ENCODE measurements at regions not wholly inside any gene's neighbourhood (a gene's known extent, or its start where the extent isn't known, plus 50 kb on each side); places are given as distances from the start of the nearest gene placed in this dataset.
"Not testable (repeated sequence)": the region's sequence is repeated elsewhere in the genome, so short reads cannot be mapped to it uniquely, and the experiment has no call there.

- no peak for DNase-seq (ENCODE audit: low read depth)
Measured at GRCh38 chr4:120005527-120005926, 61.1 kb downstream of the MAD2L1 start.

- DNase-seq (ENCODE audit: low read depth): no peak
Measured at GRCh38 chr4:120005076-120005475, 61.6 kb downstream of the MAD2L1 start.

- no peak for DNase-seq (ENCODE audit: low read depth)
Measured at GRCh38 chr4:120004054-120004453, 62.6 kb downstream of the MAD2L1 start.

GRCh38 chr4:120003193-120003592, 63.5 kb downstream of the MAD2L1 start:
- DNase-seq (ENCODE audit: low read depth): no peak

- DNase-seq (ENCODE audit: low read depth): no peak
Measured at GRCh38 chr4:120001850-120002249, 64.8 kb downstream of the MAD2L1 start.

- no peak for DNase-seq (ENCODE audit: low read depth)
Measured at GRCh38 chr4:120000591-120001296, 65.9 kb downstream of the MAD2L1 start.

GRCh38 chr4:119996024-119996423, 70.6 kb downstream of the MAD2L1 start:
- not testable (repeated sequence) for DNase-seq (ENCODE audit: low read depth)

GRCh38 chr4:119984996-119985395, 81.7 kb downstream of the MAD2L1 start:
- DNase-seq (ENCODE audit: low read depth): peak; percentile 76

- no peak for DNase-seq (ENCODE audit: low read depth)
Measured at GRCh38 chr4:119982756-119983155, 83.9 kb downstream of the MAD2L1 start.

GRCh38 chr4:119980456-119980855, 86.2 kb downstream of the MAD2L1 start:
- no peak for DNase-seq (ENCODE audit: low read depth)

GRCh38 chr4:119977076-119977940, 89.3 kb downstream of the MAD2L1 start:
- DNase-seq (ENCODE audit: low read depth): no peak

- no peak for DNase-seq (ENCODE audit: low read depth)
Measured at GRCh38 chr4:119971431-119972084, 95.1 kb downstream of the MAD2L1 start.

GRCh38 chr4:119962631-119963030, 104.0 kb downstream of the MAD2L1 start:
- DNase-seq (ENCODE audit: low read depth): no peak

GRCh38 chr4:119958983-119959382, 107.7 kb downstream of the MAD2L1 start:
- no peak for DNase-seq (ENCODE audit: low read depth)

- DNase-seq (ENCODE audit: low read depth): no peak
Measured at GRCh38 chr4:119955256-119955655, 111.4 kb downstream of the MAD2L1 start.

GRCh38 chr4:119954487-119954886, 112.2 kb downstream of the MAD2L1 start:
- not testable (repeated sequence) for DNase-seq (ENCODE audit: low read depth)

- no peak for DNase-seq (ENCODE audit: low read depth)
Measured at GRCh38 chr4:119946359-119946758, 120.3 kb downstream of the MAD2L1 start.

- no peak for DNase-seq (ENCODE audit: low read depth)
Measured at GRCh38 chr4:119942806-119943205, 123.8 kb downstream of the MAD2L1 start.

- no peak for DNase-seq (ENCODE audit: low read depth)
Measured at GRCh38 chr4:119940557-119940956, 126.1 kb downstream of the MAD2L1 start.

- DNase-seq (ENCODE audit: low read depth): no peak
Measured at GRCh38 chr4:119939071-119939995, 127.3 kb downstream of the MAD2L1 start.

GRCh38 chr4:119937746-119938145, 128.9 kb downstream of the MAD2L1 start:
- DNase-seq (ENCODE audit: low read depth): no peak

All from forelimb muscle (tissue), 1 donor.